CD4-positive, alpha-beta T cell treated with Interleukin-4 for 4 hours (primary cell): ENCODE measurements at regions not wholly inside any gene's neighbourhood (a gene's known extent, or its start where the extent isn't known, plus 50 kb on each side); places are given as distances from the start of the nearest gene placed in this dataset.

Source experiments
- DNase-seq: peaks from one replicate; pipeline ENCODE4 v3.0.0-alpha.2; 2020

DNA sequence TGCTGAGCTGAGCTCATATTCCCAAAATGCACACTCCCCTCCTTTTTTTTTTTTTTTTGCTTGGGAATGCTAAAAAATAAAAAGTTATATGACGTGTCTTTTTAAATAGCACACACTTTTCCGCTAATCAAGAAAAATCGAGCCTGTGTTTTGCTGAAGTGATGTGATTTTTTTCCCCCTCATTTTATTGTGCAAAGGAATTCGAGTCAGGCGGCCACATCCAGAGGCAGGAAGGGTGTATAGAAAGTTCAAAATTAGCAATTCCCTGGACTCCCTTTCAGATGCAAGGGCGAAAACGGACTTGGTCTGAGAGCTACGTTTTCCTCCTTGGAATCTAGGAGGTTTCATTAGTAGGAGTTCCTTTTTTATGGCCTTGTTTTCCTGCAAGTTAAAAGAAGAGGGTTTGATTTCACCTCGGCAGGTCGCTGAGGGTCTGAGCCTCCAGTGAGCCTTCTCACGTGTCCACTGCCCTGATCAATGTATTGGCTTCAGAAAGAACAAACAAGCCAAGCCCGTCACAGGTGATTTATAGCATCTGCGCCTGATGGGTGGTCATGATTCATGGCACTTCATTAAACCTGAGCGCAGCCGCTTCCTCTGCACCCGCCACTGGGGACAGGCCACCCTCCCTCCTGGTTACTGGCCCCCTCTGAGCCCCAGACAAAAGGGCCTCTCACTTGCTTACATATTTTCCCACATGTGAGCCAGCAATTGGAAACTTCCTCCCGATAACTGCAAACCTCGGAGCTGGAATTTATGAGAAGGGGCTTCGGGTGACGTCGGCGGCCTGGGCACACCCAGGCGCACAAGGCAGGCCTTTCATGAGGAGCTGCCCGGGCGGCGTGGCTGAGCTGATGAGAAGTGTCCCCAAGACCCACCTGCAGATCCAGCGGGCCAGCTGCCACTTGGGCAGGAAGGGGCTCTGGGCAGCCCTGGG, 64.4 kb upstream of the LINC01488 start:
- no peak for DNase-seq

GRCh38 chr11:69417699-69418085, 63.8 kb upstream of the LINC01488 start:
- DNase-seq, result no peak

DNA sequence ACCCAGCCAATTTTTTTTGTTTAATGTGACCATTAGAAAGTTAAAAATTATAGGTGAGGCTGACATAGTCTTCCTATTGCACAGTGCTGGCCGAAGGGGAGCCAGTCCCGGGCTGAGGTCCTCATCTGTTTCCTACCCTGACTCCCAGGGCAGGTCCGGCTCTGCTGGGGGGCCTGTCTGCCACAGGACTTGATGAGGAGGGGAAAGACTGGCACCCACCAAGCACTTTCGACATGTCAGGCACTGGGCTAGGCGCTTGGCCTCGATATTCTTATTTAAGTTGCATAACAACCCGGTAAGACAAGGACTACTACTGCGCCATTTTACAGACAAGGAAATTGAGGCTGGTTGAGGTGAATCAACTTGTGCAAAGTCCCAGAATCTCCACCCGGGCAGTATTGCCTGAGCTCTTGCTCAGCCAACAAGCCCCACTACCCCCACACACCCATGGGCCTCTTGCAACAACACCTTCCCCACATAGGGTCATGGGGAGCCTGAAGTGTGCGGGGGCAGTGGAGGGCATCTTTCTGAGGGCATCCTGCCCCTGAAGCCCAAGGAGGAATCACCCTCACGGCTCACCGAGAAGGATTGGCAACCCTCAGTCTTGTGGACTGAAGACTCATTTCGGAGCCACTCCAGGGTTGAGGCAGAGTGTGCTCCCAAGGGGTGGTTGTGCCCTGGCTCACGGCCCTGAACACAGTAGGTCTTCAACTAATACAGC, 62.7 kb upstream of the LINC01488 start:
- no peak for DNase-seq

DNA sequence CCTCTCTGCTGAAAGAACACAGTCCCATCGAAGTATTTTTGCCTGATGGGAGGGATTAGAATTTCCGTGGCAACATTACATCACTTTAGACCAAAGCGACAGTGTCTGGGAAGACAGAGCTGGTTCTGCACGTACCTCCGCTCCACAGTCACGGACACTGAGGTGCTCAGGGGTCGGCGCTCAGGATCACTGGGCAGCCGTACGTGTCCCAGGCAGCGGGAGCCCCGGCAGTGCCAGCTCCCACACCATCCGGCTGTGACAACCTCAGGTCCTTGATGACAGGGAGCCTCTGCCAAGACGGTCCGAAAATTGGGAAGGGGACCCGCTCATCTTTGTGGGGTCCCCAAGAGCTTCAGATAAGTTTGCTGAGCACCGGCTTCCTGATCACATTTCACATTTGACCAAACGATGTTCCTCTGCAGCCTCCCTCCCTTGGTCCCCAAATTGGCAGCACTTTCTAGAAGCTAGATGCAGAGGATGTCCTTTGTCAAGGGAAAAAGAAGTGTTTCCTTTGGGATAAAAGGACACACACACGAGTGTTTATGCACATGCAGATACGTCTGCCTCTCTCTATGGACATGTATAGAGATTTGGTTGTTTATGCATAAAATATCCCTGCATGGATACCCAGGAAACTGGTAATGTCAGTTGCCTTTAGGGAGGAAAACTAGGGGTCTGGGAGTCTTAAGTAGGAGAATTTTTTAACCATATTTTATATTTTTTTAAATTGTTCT, 61.6 kb upstream of the LINC01488 start:
- no peak for DNase-seq

DNA sequence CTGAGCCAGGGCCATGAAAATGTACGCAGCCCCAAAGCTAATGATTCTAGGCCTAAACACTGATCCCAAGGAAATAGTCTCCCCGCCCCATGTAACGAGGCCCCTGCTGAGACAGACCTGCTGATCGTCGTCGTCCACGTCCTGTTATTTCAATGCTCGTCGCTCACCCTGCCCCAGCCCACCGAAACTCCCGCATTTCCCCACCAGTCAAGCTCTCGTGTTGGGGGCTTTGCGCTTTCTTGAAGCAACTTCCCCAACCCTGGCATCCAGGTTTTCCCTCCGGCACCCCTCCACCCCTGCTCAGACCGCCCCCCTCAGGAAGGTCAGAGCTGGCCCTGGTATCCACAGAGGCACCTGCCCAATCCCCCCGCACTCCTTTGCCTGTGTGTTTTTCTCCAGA, 58.8 kb upstream of the LINC01488 start:
- no peak for DNase-seq

- DNase-seq, result no peak
Observed at GRCh38 chr11:69423181-69423580, 58.3 kb upstream of the LINC01488 start.

- DNase-seq, result no peak
Observed at GRCh38 chr11:69423611-69424385, 57.7 kb upstream of the LINC01488 start.

GRCh38 chr11:69424748-69425147, 56.7 kb upstream of the LINC01488 start:
- DNase-seq, result no peak

- no peak for DNase-seq
Observed at GRCh38 chr11:69425444-69425843, 56.0 kb upstream of the LINC01488 start.

GRCh38 chr11:69425895-69426544, 55.4 kb upstream of the LINC01488 start:
- DNase-seq, result no peak

DNA sequence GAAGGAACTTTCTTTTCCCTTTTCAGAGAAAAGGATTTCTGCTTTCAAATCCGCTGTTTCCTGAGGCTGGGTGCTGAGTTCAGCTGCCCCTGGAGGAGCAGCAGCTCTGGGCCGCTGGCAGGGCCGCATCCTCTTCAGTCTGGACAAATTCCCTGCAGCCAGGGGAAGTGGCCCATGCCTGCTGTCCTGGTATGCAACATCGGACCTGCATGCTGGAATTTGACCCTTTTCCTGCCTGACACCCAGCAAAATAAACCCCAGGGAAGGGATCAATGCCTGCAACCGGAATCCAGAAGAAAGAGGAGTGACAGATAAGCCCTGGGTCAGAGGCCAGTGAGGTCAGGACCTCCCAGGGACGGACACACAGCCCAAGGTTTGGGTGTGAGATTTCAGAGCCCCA, 54.1 kb upstream of the LINC01488 start:
- no peak for DNase-seq

GRCh38 chr11:69427906-69428880, 53.3 kb upstream of the LINC01488 start:
- no peak for DNase-seq

DNA sequence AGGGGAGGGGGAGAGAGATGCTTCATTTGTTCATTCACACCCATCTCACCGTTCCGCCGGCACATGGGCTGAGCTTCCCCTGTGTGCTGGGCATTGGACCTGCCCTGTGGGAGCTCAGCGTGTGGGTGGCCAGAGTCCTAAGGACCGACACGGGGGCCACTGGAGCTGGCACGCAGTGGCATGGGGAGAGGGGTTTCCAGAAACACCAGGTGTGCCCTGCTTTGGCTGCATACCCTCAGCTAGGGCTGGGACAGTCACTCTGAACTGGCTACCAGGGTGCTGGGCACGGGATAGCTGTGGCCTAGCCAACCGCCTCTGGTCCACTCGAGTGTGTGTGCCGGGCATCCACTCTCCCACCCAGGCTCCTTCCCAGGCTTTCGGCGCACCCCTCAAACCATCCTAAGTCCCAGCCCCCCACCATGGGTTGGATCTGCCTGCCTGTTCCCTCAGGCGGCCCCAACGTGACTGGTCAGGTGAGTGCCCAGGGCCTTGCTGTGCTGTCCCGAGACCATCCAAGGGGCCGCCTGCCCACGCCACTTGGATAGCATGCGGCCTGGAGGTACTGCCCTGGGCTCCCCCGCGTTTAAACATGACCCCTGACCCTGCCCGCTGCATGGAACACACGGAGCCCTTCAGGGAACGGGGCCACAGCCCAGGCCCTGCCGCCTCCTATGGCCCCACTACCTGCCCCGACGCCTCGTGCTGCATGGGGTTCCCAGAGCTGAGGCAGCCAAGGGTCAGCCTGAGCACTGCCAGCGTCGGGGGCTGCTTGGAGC, 51.6 kb upstream of the LINC01488 start:
- no peak for DNase-seq

- no peak for DNase-seq
Observed at GRCh38 chr11:69430566-69430965, 50.9 kb upstream of the LINC01488 start.

DNA sequence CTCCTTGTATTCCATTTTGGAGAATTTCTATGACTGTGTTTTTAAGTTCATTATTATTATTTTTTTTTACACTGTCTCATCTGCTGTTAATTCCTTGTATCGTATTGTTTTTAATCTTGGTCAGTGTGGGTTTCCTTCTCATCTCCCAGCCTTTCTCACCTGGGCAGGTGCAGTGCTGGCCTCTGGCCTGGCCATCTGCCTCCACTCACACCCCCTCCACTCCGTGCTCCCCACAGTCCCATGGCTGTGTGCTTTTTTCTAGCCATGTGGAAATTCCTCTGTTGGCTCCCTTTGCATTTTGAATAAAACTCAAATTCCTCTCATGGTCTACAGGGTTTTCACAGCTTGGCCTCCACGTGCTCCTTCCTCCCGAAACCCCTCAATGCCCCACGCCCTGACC, 50.3 kb upstream of the LINC01488 start:
- DNase-seq, result no peak
